ENCODE measurements at regions not wholly inside any gene's neighbourhood (a gene's known extent, or its start where the extent isn't known, plus 50 kb on each side); places are given as distances from the start of the nearest gene placed in this dataset.
"Not testable (repeated sequence)": the region's sequence is repeated elsewhere in the genome, so short reads cannot be mapped to it uniquely, and the experiment has no call there.

- Mint-ChIP-seq H3K36me3 (peaks cover 25% of the 10 kb centered on the region), H3K4me3 (no peak overlapping the region), H3K27ac (no peak overlapping the region), H3K27me3 (no peaks in the 10 kb centered on the region), H3K4me1 (peaks cover 23% of the 10 kb centered on the region), H3K9me3 (no peaks in the 10 kb centered on the region)
- DNase-seq = no peak
Observed at GRCh38 chr18:23311351-23312121, 141.6 kb upstream of the RIOK3 start.

- Mint-ChIP-seq H3K36me3 (peaks cover 18% of the 10 kb centered on the region), H3K4me1 (peaks cover 19% of the 10 kb centered on the region), H3K9me3 (no peaks in the 10 kb centered on the region), H3K27me3 (no peaks in the 10 kb centered on the region), H3K4me3 (no peak overlapping the region), H3K27ac (no peak overlapping the region)
- DNase-seq = no peak
Observed at GRCh38 chr18:23313379-23313778, 139.7 kb upstream of the RIOK3 start.

- Mint-ChIP-seq H3K4me1 (peaks cover 14% of the 10 kb centered on the region), H3K27me3 (no peaks in the 10 kb centered on the region), H3K27ac (no peak overlapping the region), H3K36me3 (peaks cover 11% of the 10 kb centered on the region), H3K4me3 (no peak overlapping the region), H3K9me3 (no peaks in the 10 kb centered on the region)
- no peak for DNase-seq
Observed at GRCh38 chr18:23314672-23315071, 138.4 kb upstream of the RIOK3 start.

- Mint-ChIP-seq H3K27me3 (no peaks in the 10 kb centered on the region), H3K27ac (no peak overlapping the region), H3K4me1 (peaks cover 14% of the 10 kb centered on the region), H3K36me3 (peaks cover 13% of the 10 kb centered on the region), H3K9me3 (no peaks in the 10 kb centered on the region), H3K4me3 (no peak overlapping the region)
- no peak for DNase-seq
Observed at GRCh38 chr18:23316316-23316715, 136.8 kb upstream of the RIOK3 start.

GRCh38 chr18:23316988-23317387, 136.1 kb upstream of the RIOK3 start:
- DNase-seq = no peak
- H3K9me3 Mint-ChIP-seq = no peaks in the 10 kb centered on the region
- peaks cover 7% of the 10 kb centered on the region for H3K36me3 Mint-ChIP-seq
- H3K4me1 Mint-ChIP-seq = peaks cover 12% of the 10 kb centered on the region
- H3K27me3 Mint-ChIP-seq = no peaks in the 10 kb centered on the region
- no peak overlapping the region for H3K4me3 Mint-ChIP-seq
- H3K27ac Mint-ChIP-seq = no peak overlapping the region

- no peak overlapping the region for H3K4me3 Mint-ChIP-seq
- no peak overlapping the region for H3K27ac Mint-ChIP-seq
- DNase-seq = no peak
- peaks cover 2% of the 10 kb centered on the region for H3K36me3 Mint-ChIP-seq
- H3K27me3 Mint-ChIP-seq = no peaks in the 10 kb centered on the region
- H3K4me1 Mint-ChIP-seq = peaks cover 12% of the 10 kb centered on the region
- no peaks in the 10 kb centered on the region for H3K9me3 Mint-ChIP-seq
Observed at GRCh38 chr18:23317975-23318675, 135.0 kb upstream of the RIOK3 start.

- Mint-ChIP-seq H3K9me3 (no peaks in the 10 kb centered on the region), H3K27ac (no peak overlapping the region), H3K27me3 (no peaks in the 10 kb centered on the region), H3K4me1 (peaks cover 10% of the 10 kb centered on the region), H3K4me3 (no peak overlapping the region), H3K36me3 (peaks cover 13% of the 10 kb centered on the region)
- no peak for DNase-seq
Observed at GRCh38 chr18:23320709-23321236, 132.3 kb upstream of the RIOK3 start.

GRCh38 chr18:23321996-23322395, 131.1 kb upstream of the RIOK3 start:
- H3K9me3 Mint-ChIP-seq = peaks cover 1% of the 10 kb centered on the region
- no peak overlapping the region for H3K27ac Mint-ChIP-seq
- H3K4me1 Mint-ChIP-seq = peaks cover 10% of the 10 kb centered on the region

GRCh38 chr18:23324056-23324811, 128.9 kb upstream of the RIOK3 start:
- DNase-seq = no peak
- Mint-ChIP-seq H3K4me3 (no peak overlapping the region), H3K27ac (no peak overlapping the region), H3K27me3 (no peaks in the 10 kb centered on the region), H3K36me3 (peaks cover 38% of the 10 kb centered on the region), H3K9me3 (peaks cover 2% of the 10 kb centered on the region), H3K4me1 (no peaks in the 10 kb centered on the region)

More at GRCh38 chr18:23321996-23322395, 131.1 kb upstream of the RIOK3 start:
- no peak for DNase-seq
- Mint-ChIP-seq H3K4me3 (no peak overlapping the region), H3K36me3 (peaks cover 23% of the 10 kb centered on the region), H3K27me3 (no peaks in the 10 kb centered on the region)

GRCh38 chr18:23324861-23325260, 128.2 kb upstream of the RIOK3 start:
- peaks cover 3% of the 10 kb centered on the region for H3K9me3 Mint-ChIP-seq
- no peaks in the 10 kb centered on the region for H3K4me1 Mint-ChIP-seq
- no peak overlapping the region for H3K4me3 Mint-ChIP-seq
- no peaks in the 10 kb centered on the region for H3K27me3 Mint-ChIP-seq
- H3K27ac Mint-ChIP-seq = no peak overlapping the region
- DNase-seq = no peak
- peaks cover 44% of the 10 kb centered on the region for H3K36me3 Mint-ChIP-seq

GRCh38 chr18:23329671-23330070, 123.4 kb upstream of the RIOK3 start:
- H3K27me3 Mint-ChIP-seq, H3K9me3 Mint-ChIP-seq, H3K4me1 Mint-ChIP-seq, H3K27ac Mint-ChIP-seq, DNase-seq, H3K4me3 Mint-ChIP-seq: not testable (repeated sequence)
- peaks cover 44% of the 10 kb centered on the region for H3K36me3 Mint-ChIP-seq

GRCh38 chr18:23330423-23330822, 122.7 kb upstream of the RIOK3 start:
- H3K4me1 Mint-ChIP-seq = no peaks in the 10 kb centered on the region
- no peak for DNase-seq
- H3K36me3 Mint-ChIP-seq = peaks cover 42% of the 10 kb centered on the region
- no peak overlapping the region for H3K27ac Mint-ChIP-seq
- H3K9me3 Mint-ChIP-seq = peaks cover 3% of the 10 kb centered on the region
- H3K4me3 Mint-ChIP-seq = no peak overlapping the region
- H3K27me3 Mint-ChIP-seq = no peaks in the 10 kb centered on the region

GRCh38 chr18:23331091-23331920, 121.8 kb upstream of the RIOK3 start:
- H3K9me3 Mint-ChIP-seq = peaks cover 3% of the 10 kb centered on the region
- DNase-seq = no peak
- H3K4me3 Mint-ChIP-seq = no peak overlapping the region
- no peaks in the 10 kb centered on the region for H3K27me3 Mint-ChIP-seq
- no peaks in the 10 kb centered on the region for H3K4me1 Mint-ChIP-seq
- H3K27ac Mint-ChIP-seq = no peak overlapping the region
- H3K36me3 Mint-ChIP-seq = peaks cover 38% of the 10 kb centered on the region

- Mint-ChIP-seq H3K4me3 (no peak overlapping the region), H3K27ac (no peak overlapping the region), H3K9me3 (peaks cover 2% of the 10 kb centered on the region), H3K4me1 (no peaks in the 10 kb centered on the region), H3K36me3 (peaks cover 38% of the 10 kb centered on the region), H3K27me3 (no peaks in the 10 kb centered on the region)
- no peak for DNase-seq
Observed at GRCh38 chr18:23332356-23332755, 120.7 kb upstream of the RIOK3 start.

All from activated naive CD8-positive, alpha-beta T cell treated with anti-CD3 and anti-CD28 coated beads for 36 hours (primary cell).